Progenitor cell of endocrine pancreas (in vitro differentiated cells): ENCODE measurements at regions not wholly inside any gene's neighbourhood (a gene's known extent, or its start where the extent isn't known, plus 50 kb on each side); places are given as distances from the start of the nearest gene placed in this dataset.
A peak's percentile ranks its signal among the peaks of the same experiment; 100 is the strongest.

ENCODE experiments used
- DNase-seq: peaks from one replicate; pipeline ENCODE4 v3.0.0; 2021; ENCODE audit warnings: low spot score; ENCODE audit not compliant: unreplicated experiment
- H3K27ac Mint-ChIP-seq: 2 replicates; pipeline ENCODE4 v1.8.0; 2021; ENCODE audit warnings: mild to moderate bottlenecking, moderate library complexity, mixed read lengths
- H3K27me3 Mint-ChIP-seq: 2 replicates; pipeline ENCODE4 v1.8.0; 2021; ENCODE audit warnings: mixed read lengths
- H3K36me3 Mint-ChIP-seq: 2 replicates; pipeline ENCODE4 v1.8.0; 2022; ENCODE audit warnings: mixed read lengths; ENCODE audit not compliant: insufficient read depth
- H3K4me1 Mint-ChIP-seq: 2 replicates; pipeline ENCODE4 v1.8.0; 2021; ENCODE audit warnings: low read depth, mixed read lengths
- H3K4me3 Mint-ChIP-seq: 2 replicates; pipeline ENCODE4 v1.8.0; 2021; ENCODE audit warnings: low read depth, mild to moderate bottlenecking, moderate library complexity, mixed read lengths
- H3K9me3 Mint-ChIP-seq: 2 replicates; pipeline ENCODE4 v1.8.0; 2021; ENCODE audit warnings: low read depth, mixed read lengths
- CTCF ChIP-seq: fragments of 200-600 bp; sonication (generic); IDR thresholded peaks from one replicate; pipeline ENCODE4 v1.5.0; 2021; ENCODE audit warnings: antibody characterized with exemption, mild to moderate bottlenecking; ENCODE audit not compliant: unreplicated experiment

- no peaks in the 10 kb centered on the region for H3K4me1 Mint-ChIP-seq
- H3K9me3 Mint-ChIP-seq, result peaks cover 3% of the 10 kb centered on the region
- no peak for TF ChIP-seq CTCF
- no peak overlapping the region for H3K27ac Mint-ChIP-seq
- H3K27me3 Mint-ChIP-seq, result no peaks in the 10 kb centered on the region
- no peaks in the 10 kb centered on the region for H3K36me3 Mint-ChIP-seq
- no peak overlapping the region for H3K4me3 Mint-ChIP-seq
- no peak for DNase-seq
Observed at GRCh38 chr12:17975763-17976162, 114.2 kb downstream of the RERGL start.

DNA sequence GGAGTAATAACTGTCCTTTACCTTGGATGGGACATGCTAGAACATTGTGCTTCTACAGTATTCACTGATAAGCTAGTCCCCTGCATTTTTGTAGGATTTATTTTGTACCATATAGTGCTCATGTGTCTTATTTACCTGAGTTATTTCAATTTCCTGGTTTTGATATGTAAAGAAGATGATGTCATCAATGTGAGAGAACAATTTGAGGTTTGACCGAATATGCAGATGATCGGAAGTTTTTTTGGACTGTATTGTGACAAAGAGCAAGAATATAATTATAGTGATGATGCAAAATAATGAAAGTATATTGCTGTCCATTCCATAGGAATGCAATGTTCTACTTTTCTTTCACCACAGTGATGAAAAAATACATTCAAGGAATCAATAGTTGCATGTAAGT lies 114.8 kb downstream of the RERGL start:
- Mint-ChIP-seq H3K9me3 (peaks cover 3% of the 10 kb centered on the region), H3K36me3 (no peaks in the 10 kb centered on the region), H3K4me3 (no peak overlapping the region), H3K27me3 (no peaks in the 10 kb centered on the region), H3K27ac (no peak overlapping the region), H3K4me1 (no peaks in the 10 kb centered on the region)
- no peak for DNase-seq
- no peak for TF ChIP-seq CTCF

DNA sequence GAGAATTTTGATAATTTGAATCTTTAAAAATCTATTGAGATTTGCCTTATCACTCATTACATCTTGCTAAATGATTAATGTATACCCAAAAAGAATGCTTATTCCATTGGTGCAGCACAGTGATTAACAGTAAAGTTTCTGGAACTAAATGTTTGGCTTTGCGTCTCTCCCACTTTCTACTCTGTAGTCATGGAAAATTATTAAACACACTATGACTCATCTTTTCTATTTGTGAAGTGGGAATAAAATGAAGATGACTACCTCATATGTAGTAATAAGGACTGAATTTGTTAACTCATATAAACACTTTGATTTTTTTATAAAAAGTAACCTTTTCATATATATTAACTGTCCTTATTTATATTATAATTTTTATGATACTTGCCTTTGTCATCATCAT lies 118.1 kb downstream of the RERGL start:
- Mint-ChIP-seq H3K9me3 (peaks cover 3% of the 10 kb centered on the region), H3K27me3 (no peaks in the 10 kb centered on the region), H3K36me3 (no peaks in the 10 kb centered on the region), H3K4me3 (no peak overlapping the region), H3K27ac (no peak overlapping the region), H3K4me1 (no peaks in the 10 kb centered on the region)
- no peak for DNase-seq
- no peak for TF ChIP-seq CTCF

DNA sequence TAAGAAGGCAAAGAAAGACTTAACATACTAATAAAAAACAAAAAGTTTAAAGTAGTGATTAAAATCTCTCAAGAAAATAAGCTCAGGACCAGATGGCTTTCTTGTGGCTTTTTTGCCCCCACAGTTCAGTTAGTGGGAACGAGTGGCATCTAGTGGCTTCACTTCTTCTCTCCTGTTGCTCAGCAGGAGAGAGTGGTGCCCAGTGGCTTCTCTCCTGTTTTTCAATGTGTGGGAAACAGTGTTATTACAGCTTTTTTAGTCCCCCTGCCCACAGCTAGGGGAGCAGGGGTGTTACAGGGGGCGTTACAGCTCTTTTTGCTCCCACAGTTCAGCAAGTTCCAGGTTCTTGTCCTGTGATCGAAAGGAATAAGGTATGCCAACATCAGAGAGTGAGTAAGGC lies 135.2 kb downstream of the RERGL start:
- no peak for DNase-seq
- Mint-ChIP-seq H3K27ac (no peak overlapping the region), H3K27me3 (no peaks in the 10 kb centered on the region), H3K4me3 (no peak overlapping the region), H3K36me3 (no peaks in the 10 kb centered on the region), H3K9me3 (peaks cover 2% of the 10 kb centered on the region), H3K4me1 (no peaks in the 10 kb centered on the region)
- peak; percentile 23 for TF ChIP-seq CTCF

- Mint-ChIP-seq H3K9me3 (peaks cover 2% of the 10 kb centered on the region), H3K27ac (no peak overlapping the region), H3K27me3 (no peaks in the 10 kb centered on the region), H3K4me3 (no peak overlapping the region), H3K36me3 (no peaks in the 10 kb centered on the region), H3K4me1 (no peaks in the 10 kb centered on the region)
- DNase-seq, result no peak
- TF ChIP-seq CTCF, result no peak
Observed at GRCh38 chr12:17950898-17951297, 139.1 kb downstream of the RERGL start.
